T1000 (cell line): ENCODE measurements at regions not wholly inside any gene's neighbourhood (a gene's known extent, or its start where the extent isn't known, plus 50 kb on each side); places are given as distances from the start of the nearest gene placed in this dataset.
"Not testable (repeated sequence)": the region's sequence is repeated elsewhere in the genome, so short reads cannot be mapped to it uniquely, and the experiment has no call there.

Source experiments
- DNase-seq: peaks from one replicate; lab custom pipeline; 2025; ENCODE audit warnings: mixed read lengths; lab: John Stamatoyannopoulos, UW

DNA sequence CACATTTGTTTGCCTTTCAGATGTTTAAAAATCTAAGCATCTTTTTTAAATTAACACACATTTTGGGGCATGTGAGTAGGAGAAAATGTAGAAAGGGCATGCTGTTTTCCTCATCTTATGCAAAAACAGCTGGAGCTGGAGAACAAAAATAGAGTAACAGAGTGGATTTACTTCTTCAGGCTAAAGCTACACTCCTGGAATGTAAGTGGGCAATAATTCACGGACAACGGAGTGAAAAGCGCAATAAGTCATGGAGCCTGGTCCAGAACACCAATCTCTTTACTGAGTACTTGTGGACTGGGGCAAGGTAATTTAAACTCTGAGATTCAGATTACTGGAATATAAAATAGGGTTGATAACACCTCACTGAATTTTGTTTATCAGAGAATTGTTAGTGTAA lies 1018.8 kb upstream of the HS3ST1 start:
- no peak for DNase-seq

GRCh38 chr4:12446657-12447185 lies 1018.0 kb upstream of the HS3ST1 start:
- DNase-seq = no peak

DNA sequence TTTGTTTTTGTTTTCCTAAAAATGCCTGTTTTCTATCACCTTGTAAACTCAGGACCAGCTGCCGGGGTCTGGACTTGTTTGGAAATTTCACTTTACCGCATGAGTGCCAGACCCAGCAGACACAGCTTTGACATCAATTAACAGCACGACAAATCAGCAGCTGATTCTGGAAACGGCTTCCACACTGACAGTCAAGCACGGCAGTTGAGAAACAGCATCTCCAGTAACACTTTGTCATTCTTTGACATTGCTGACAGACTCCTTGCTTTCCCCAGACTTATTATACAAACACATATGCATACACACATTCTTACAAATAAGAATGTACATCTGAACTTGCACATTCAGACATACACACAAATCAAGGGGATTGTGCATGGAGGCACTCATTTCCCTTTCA lies 1017.6 kb upstream of the HS3ST1 start:
- DNase-seq = no peak

GRCh38 chr4:12445711-12446235 lies 1017.1 kb upstream of the HS3ST1 start:
- no peak for DNase-seq

- no peak for DNase-seq
These were observed 1011.1 kb upstream of the HS3ST1 start for GRCh38 chr4:12439633-12440305.

GRCh38 chr4:12431259-12431658 lies 1002.6 kb upstream of the HS3ST1 start:
- not testable (repeated sequence) for DNase-seq

DNA sequence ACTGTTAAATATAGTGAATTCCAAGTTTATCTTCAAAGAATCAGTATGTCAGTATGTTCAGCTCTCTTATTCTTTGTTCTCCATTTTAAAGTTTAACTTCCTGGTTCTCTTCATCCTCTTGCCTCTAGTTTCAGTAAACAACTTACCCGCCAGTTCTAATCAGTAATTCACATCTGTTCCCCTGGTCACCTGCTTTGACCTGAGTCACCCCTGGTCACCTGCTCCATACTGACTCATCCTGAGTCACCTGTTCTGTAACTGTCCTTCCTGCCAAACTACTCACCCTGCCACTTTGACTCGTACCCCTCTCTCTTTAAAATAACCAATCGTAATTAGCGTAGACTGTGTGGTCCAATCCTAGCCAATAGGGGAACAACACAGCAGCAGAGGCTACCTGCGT lies 992.7 kb upstream of the HS3ST1 start:
- DNase-seq = no peak

DNA sequence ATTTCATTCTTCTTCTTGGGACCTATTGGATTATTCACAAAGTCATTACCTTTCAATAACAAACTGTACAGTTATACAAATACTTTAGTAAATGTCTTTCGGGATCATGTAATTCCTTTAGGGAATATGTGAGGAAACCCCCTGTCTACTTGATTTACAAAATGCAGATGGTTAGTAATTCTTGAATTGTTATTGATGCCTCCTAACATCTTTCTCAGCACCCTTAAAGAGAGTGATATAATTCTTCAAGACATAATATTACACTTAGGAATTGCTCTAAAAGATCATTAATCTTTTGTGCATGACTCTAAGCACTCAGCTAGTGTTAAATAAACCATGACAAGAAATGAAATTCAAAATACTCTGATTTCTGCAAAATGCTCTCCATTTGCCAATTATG lies 988.1 kb upstream of the HS3ST1 start:
- DNase-seq = no peak

DNA sequence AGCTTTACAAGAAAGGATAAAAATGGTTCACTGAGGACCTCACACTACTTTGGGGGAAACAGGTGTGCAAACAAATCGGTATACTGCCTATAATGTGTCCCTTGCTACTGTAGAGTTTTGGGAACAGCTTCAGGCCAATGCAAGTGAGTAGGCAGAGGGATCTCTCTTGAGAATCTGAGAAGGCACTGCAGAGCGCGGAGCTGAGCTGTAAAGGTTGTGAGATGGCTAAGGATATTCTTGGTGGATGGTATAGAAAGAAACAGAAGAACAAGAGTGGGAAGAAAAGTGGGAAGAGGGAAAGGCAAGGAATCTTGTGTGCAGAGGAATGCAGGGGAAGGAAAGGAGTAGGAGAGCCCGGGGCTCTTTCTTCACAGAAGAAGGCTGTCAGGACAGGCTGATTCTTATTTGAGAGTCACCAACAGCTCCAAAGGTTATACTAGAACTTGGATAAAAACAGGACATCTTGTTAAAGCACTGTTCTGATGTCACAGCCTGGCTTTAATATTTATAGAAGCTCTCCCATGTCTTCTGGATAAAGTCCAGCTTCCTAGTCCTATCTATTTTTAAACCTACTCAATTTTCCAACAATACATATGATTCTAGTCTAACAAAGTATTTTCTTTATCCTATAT lies 985.6 kb upstream of the HS3ST1 start:
- DNase-seq = no peak

DNA sequence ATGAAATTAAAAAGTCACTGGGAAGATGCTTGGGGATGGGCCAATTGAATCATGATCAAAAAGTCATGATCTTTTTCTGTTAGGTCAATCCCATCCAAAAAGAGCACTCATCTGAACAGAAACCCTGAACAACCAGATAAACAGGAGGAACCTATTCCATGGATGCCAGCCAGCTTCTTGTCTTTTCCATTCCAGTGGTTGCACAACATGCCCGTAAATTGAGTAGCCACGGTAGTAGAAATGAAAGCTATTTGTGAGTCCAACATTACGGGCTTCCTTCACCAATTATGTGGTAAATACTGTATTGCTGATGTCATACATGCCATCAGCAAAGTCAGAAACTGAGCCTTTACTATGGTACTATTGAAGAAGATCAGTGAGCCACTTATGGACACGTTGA lies 982.4 kb upstream of the HS3ST1 start:
- no peak for DNase-seq

GRCh38 chr4:12409507-12410190 lies 981.0 kb upstream of the HS3ST1 start:
- no peak for DNase-seq

GRCh38 chr4:12408364-12408763 lies 979.7 kb upstream of the HS3ST1 start:
- DNase-seq = no peak

DNA sequence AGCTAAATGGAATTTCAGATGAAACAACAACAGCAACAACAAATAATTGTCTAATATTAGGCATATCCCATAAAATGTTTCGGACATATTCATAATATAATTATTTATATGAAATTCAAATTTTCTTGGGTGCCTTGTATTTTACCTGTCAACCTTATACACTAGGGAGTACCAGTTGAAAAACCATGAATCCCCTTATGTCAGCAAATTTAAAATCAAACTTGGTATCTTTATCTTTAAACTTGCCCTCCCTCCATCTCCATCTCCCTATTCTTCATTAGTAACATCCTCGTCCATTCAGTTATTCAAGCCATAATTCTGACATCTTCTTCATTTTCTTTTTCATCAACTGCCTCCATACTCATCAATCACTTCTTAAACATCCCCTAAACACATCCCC lies 974.5 kb upstream of the HS3ST1 start:
- DNase-seq = no peak

GRCh38 chr4:12399781-12400180 lies 971.1 kb upstream of the HS3ST1 start:
- no peak for DNase-seq

DNA sequence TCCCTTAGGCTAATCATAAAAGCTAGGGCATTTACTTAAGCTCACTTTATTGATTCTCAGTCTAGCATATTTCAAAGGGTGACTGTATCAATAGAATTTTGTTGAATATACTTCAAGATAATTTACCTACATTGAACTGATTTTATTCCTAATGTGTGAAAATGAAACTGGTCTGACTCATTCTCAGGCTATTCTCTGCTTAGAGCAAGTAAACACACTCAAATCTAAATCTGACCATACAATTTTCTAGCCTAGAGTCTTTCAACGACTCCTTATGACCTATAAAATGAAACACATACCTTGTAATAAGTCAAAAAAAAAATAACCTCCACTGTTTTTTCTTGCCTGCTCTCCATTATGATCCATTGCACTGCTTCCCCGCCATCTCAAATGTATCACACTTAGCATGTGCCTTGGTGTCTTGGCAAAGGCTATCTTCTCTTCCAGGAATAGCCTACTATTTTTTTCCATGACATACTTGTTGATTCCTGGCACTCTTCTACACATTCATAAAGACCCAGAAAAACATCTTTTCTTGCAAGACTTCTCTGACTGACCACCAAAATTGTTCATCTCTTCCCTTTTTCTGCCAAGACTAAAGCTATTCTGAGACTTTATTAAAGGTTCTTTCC lies 965.1 kb upstream of the HS3ST1 start:
- no peak for DNase-seq

GRCh38 chr4:12389604-12390003 lies 960.9 kb upstream of the HS3ST1 start:
- no peak for DNase-seq

- DNase-seq = no peak
These were observed 953.9 kb upstream of the HS3ST1 start for GRCh38 chr4:12382567-12382966.

GRCh38 chr4:12379191-12379590 lies 950.5 kb upstream of the HS3ST1 start:
- no peak for DNase-seq

DNA sequence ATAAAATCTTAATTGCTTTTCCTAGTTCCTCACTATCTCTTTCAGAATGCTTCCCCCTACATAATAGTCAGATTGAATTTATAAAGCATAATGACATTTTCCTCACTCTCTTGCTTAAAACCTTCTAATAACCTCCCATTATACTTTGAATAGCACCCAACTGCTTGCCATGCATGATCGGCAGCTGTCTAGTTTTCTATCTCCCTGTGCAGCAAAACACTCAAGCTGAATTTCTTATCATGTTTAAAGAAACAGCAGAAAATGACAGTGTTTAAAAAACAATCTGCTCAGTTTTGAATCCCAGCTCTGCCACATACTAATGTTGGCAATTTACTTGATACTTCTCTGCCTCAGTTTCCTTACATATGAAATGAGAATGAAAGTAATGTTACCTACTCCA lies 947.1 kb upstream of the HS3ST1 start:
- no peak for DNase-seq

GRCh38 chr4:12365869-12366268 lies 937.2 kb upstream of the HS3ST1 start:
- not testable (repeated sequence) for DNase-seq

GRCh38 chr4:12360391-12360790 lies 931.7 kb upstream of the HS3ST1 start:
- DNase-seq = peak; percentile 73

DNA sequence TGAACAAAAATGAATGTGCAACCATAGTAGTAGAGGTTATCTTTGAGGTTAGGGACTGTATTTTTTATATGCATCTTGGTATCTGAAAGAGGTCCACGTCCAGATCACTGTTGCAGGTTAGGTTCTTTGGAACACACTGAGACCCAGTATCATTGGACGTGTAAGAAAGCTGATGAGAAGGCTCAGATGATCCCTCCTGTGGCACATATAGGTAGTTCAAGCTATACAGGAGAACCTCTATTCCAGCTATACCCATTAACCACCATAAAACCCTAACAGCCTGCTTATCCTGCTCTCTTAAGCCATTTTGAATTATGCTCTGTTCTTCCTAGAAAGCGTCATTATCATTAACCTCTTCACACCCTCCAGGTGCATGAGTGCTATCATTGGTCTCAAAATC lies 930.7 kb upstream of the HS3ST1 start:
- no peak for DNase-seq
